C1 segment of cervical spinal cord (tissue), 14 donors: ENCODE measurements at regions not wholly inside any gene's neighbourhood (a gene's known extent, or its start where the extent isn't known, plus 50 kb on each side); places are given as distances from the start of the nearest gene placed in this dataset.
"Not testable (repeated sequence)": the region's sequence is repeated elsewhere in the genome, so short reads cannot be mapped to it uniquely, and the experiment has no call there.

Source experiments
- DNase-seq, 14 donors: peaks; one replicate each; lab custom pipeline; 2025; lab: John Stamatoyannopoulos, UW

GRCh38 chr13:80524447-80525215, 183.7 kb upstream of the SPRY2 start:
- no peak for DNase-seq

GRCh38 chr13:80523134-80523533, 182.2 kb upstream of the SPRY2 start:
- DNase-seq = no peak

GRCh38 chr13:80522463-80522862, 181.5 kb upstream of the SPRY2 start:
- DNase-seq = not testable (repeated sequence)

- no peak for DNase-seq
These were observed 176.0 kb upstream of the SPRY2 start for GRCh38 chr13:80516818-80517348.

GRCh38 chr13:80515296-80515695, 174.4 kb upstream of the SPRY2 start:
- no peak for DNase-seq

GRCh38 chr13:80513196-80513595, 172.3 kb upstream of the SPRY2 start:
- no peak for DNase-seq

- DNase-seq = no peak
These were observed 169.8 kb upstream of the SPRY2 start for GRCh38 chr13:80510686-80511085.

GRCh38 chr13:80509264-80509663, 168.3 kb upstream of the SPRY2 start:
- no peak for DNase-seq

- DNase-seq = no peak
These were observed 167.1 kb upstream of the SPRY2 start for GRCh38 chr13:80508031-80508430.

- DNase-seq = no peak
These were observed 163.5 kb upstream of the SPRY2 start for GRCh38 chr13:80504453-80504852.

GRCh38 chr13:80502359-80502758, 161.4 kb upstream of the SPRY2 start:
- DNase-seq = no peak

- no peak for DNase-seq
These were observed 160.6 kb upstream of the SPRY2 start for GRCh38 chr13:80501556-80501955.

- DNase-seq = no peak
These were observed 158.8 kb upstream of the SPRY2 start for GRCh38 chr13:80499536-80500290.

GRCh38 chr13:80498433-80498832, 157.5 kb upstream of the SPRY2 start:
- DNase-seq = no peak

GRCh38 chr13:80497978-80498377, 157.1 kb upstream of the SPRY2 start:
- no peak for DNase-seq

- DNase-seq = no peak
These were observed 156.5 kb upstream of the SPRY2 start for GRCh38 chr13:80497439-80497838.

- DNase-seq = no peak
These were observed 155.9 kb upstream of the SPRY2 start for GRCh38 chr13:80496721-80497397.

- not testable (repeated sequence) for DNase-seq
These were observed 149.6 kb upstream of the SPRY2 start for GRCh38 chr13:80490491-80490943.

GRCh38 chr13:80486402-80486801, 145.5 kb upstream of the SPRY2 start:
- DNase-seq = no peak

GRCh38 chr13:80483157-80483556, 142.2 kb upstream of the SPRY2 start:
- no peak for DNase-seq

GRCh38 chr13:80481588-80481987, 140.7 kb upstream of the SPRY2 start:
- no peak for DNase-seq
